ENCODE measurements at regions not wholly inside any gene's neighbourhood (a gene's known extent, or its start where the extent isn't known, plus 50 kb on each side); places are given as distances from the start of the nearest gene placed in this dataset.

GRCh38 chr6:168825226-168826077, 384.5 kb downstream of the SMOC2 start:
- TF ChIP-seq CTCF (IDR thresholded peaks at IDR 0.05): no peak
- TF ChIP-seq POLR2A (IDR thresholded peaks at IDR 0.05): no peak
